ENCODE measurements at regions not wholly inside any gene's neighbourhood (a gene's known extent, or its start where the extent isn't known, plus 50 kb on each side); places are given as distances from the start of the nearest gene placed in this dataset.

GRCh38 chr16:6439129-6439528, 893.5 kb upstream of the RBFOX1 start:
- TF ChIP-seq TAF1 (IDR thresholded peaks at IDR 0.05; ENCODE audit: low read depth) (no peak), ZBTB7A (IDR thresholded peaks at IDR 0.05; ENCODE audit: low read depth) (no peak), FOXM1 (IDR thresholded peaks at IDR 0.05; ENCODE audit: borderline replicate concordance, low read depth) (no peak), CREB1 (IDR thresholded peaks at IDR 0.05; ENCODE audit: low read depth) (no peak), NFIC (IDR thresholded peaks at IDR 0.05) (no peak), EP300 (IDR thresholded peaks at IDR 0.05; ENCODE audit: borderline replicate concordance) (no peak), USF1 (IDR thresholded peaks at IDR 0.05) (no peak), REST (IDR thresholded peaks at IDR 0.05; ENCODE audit: low read depth) (no peak), TEAD4 (IDR thresholded peaks at IDR 0.05) (no peak)

GRCh38 chr16:6428861-6429260, 903.8 kb upstream of the RBFOX1 start:
- no peak for TF ChIP-seq YY1 (IDR thresholded peaks at IDR 0.05; ENCODE audit: low read depth)

GRCh38 chr16:6427621-6428020, 905.0 kb upstream of the RBFOX1 start:
- TF ChIP-seq CREB1 (IDR thresholded peaks at IDR 0.05; ENCODE audit: low read depth), result no peak
- TF ChIP-seq RAD21 (IDR thresholded peaks at IDR 0.05; ENCODE audit: low read depth), result no peak
- no peak for TF ChIP-seq TEAD4 (IDR thresholded peaks at IDR 0.05)
- TF ChIP-seq MAX (IDR thresholded peaks at IDR 0.05), result no peak
- no peak for TF ChIP-seq ZBTB7A (IDR thresholded peaks at IDR 0.05; ENCODE audit: low read depth)
- no peak for TF ChIP-seq NFIC (IDR thresholded peaks at IDR 0.05)
- TF ChIP-seq EP300 (IDR thresholded peaks at IDR 0.05; ENCODE audit: borderline replicate concordance), result no peak
- TF ChIP-seq REST (IDR thresholded peaks at IDR 0.05; ENCODE audit: low read depth), result no peak
- no peak for TF ChIP-seq YY1 (IDR thresholded peaks at IDR 0.05; ENCODE audit: low read depth)
- TF ChIP-seq EGR1 (IDR thresholded peaks at IDR 0.05), result no peak
- TF ChIP-seq FOXM1 (IDR thresholded peaks at IDR 0.05; ENCODE audit: borderline replicate concordance, low read depth), result no peak
- TF ChIP-seq TAF1 (IDR thresholded peaks at IDR 0.05; ENCODE audit: low read depth), result no peak
- TF ChIP-seq CEBPB (IDR thresholded peaks at IDR 0.05), result no peak

GRCh38 chr16:6407596-6407995, 925.0 kb upstream of the RBFOX1 start:
- TF ChIP-seq EP300 (IDR thresholded peaks at IDR 0.05; ENCODE audit: borderline replicate concordance), result no peak
- TF ChIP-seq EGR1 (IDR thresholded peaks at IDR 0.05), result no peak
- TF ChIP-seq TAF1 (IDR thresholded peaks at IDR 0.05; ENCODE audit: low read depth), result no peak
- no peak for TF ChIP-seq CREB1 (IDR thresholded peaks at IDR 0.05; ENCODE audit: low read depth)
- TF ChIP-seq NFIC (IDR thresholded peaks at IDR 0.05), result no peak
- TF ChIP-seq RAD21 (IDR thresholded peaks at IDR 0.05; ENCODE audit: low read depth), result no peak

- TF ChIP-seq MAX (IDR thresholded peaks at IDR 0.05), result no peak
Measured at GRCh38 chr16:6406028-6406427, 926.6 kb upstream of the RBFOX1 start.

GRCh38 chr16:6382924-6383459, 949.7 kb upstream of the RBFOX1 start:
- no peak for TF ChIP-seq TCF12 (IDR thresholded peaks at IDR 0.05; ENCODE audit: low read depth)
- TF ChIP-seq EP300 (IDR thresholded peaks at IDR 0.05; ENCODE audit: borderline replicate concordance), result no peak
- TF ChIP-seq NFIC (IDR thresholded peaks at IDR 0.05), result no peak
- TF ChIP-seq CEBPB (IDR thresholded peaks at IDR 0.05), result no peak
- TF ChIP-seq FOXM1 (IDR thresholded peaks at IDR 0.05; ENCODE audit: borderline replicate concordance, low read depth), result no peak
- TF ChIP-seq MAX (IDR thresholded peaks at IDR 0.05), result no peak
- no peak for TF ChIP-seq REST (IDR thresholded peaks at IDR 0.05; ENCODE audit: low read depth)
- TF ChIP-seq ZBTB7A (IDR thresholded peaks at IDR 0.05; ENCODE audit: low read depth), result no peak
- TF ChIP-seq YY1 (IDR thresholded peaks at IDR 0.05; ENCODE audit: low read depth), result no peak

All from Ishikawa (cell line).